IMR-90 (cell line): ENCODE measurements at regions not wholly inside any gene's neighbourhood (a gene's known extent, or its start where the extent isn't known, plus 50 kb on each side); places are given as distances from the start of the nearest gene placed in this dataset.

Experiments
- ATAC-seq: fragments of 200-7000 bp; cut with Tn5 transposase; 2 replicates; pipeline ENCODE4 v1.9.1; 2020; ENCODE audit warnings: low read depth, mild to moderate bottlenecking, moderate library complexity
- BruUV-seq: library from RNA; stranded (reverse); fragments of 400-500 nt; replicated peaks from 2 replicates; lab custom pipeline; 2021; lab: Mats Ljungman, UMichigan
- CTCF ChIA-PET: fragments of 300-600 bp; formaldehyde crosslinking; extraction: SDS; loops from one replicate; lab custom pipeline; 2021; ENCODE audit warnings: antibody characterized with exemption; lab: Yijun Ruan, JAX
- POLR2A ChIA-PET: fragments of 300-600 bp; sonication (Branson Sonifier 250); formaldehyde crosslinking; loops from one replicate; lab custom pipeline; 2022; ENCODE audit warnings: antibody characterized with exemption; ENCODE audit not compliant: unreplicated experiment; lab: Charles Lee
- DNase-seq: peaks from one replicate; pipeline ENCODE4 v3.0.0; 2013
- H2AFZ ChIP-seq: replicated peaks from 2 replicates; pipeline ENCODE3; 2013; ENCODE audit warnings: low read length, mild to moderate bottlenecking; ENCODE audit not compliant: poor library complexity
- H2AK5ac ChIP-seq: 2 replicates; pipeline ENCODE4 v1.6.1; 2013; ENCODE audit warnings: low read depth, low read length, inconsistent platforms
- H2AK9ac ChIP-seq: replicated peaks from 2 replicates; pipeline ENCODE3; 2013; ENCODE audit warnings: mild to moderate bottlenecking, low read depth, low read length, moderate library complexity; ENCODE audit not compliant: poor library complexity
- H2BK120ac ChIP-seq: 2 replicates; pipeline ENCODE4 v1.6.1; 2013; ENCODE audit warnings: low read depth, low read length, inconsistent platforms
- H2BK15ac ChIP-seq: 3 replicates; pipeline ENCODE4 v1.6.1; 2013; ENCODE audit warnings: low read depth, low read length, inconsistent platforms
- H2BK20ac ChIP-seq: 2 replicates; pipeline ENCODE4 v1.6.1; 2013; ENCODE audit warnings: low read depth, mild to moderate bottlenecking, inconsistent platforms, low read length, moderate library complexity
- H2BK5ac ChIP-seq: 2 replicates; pipeline ENCODE4 v1.6.1; 2013; ENCODE audit warnings: mild to moderate bottlenecking, low read depth, low read length, inconsistent platforms; ENCODE audit not compliant: poor library complexity, severe bottlenecking
- H3K14ac ChIP-seq: replicated peaks from 2 replicates; pipeline ENCODE4 v1.6.1; 2013; ENCODE audit warnings: low read depth, low read length, inconsistent platforms
- H3K18ac ChIP-seq: 2 replicates; pipeline ENCODE4 v1.6.1; 2013; ENCODE audit warnings: low read depth, low read length, control low read depth
- H3K23ac ChIP-seq: 2 replicates; pipeline ENCODE4 v1.6.1; 2013; ENCODE audit warnings: low read depth, low read length, inconsistent platforms
- H3K27ac ChIP-seq: 2 replicates; pipeline ENCODE4 v1.5.1; 2013; ENCODE audit warnings: mild to moderate bottlenecking, control low read depth, low read length; ENCODE audit not compliant: insufficient read depth
- H3K27me3 ChIP-seq: 2 replicates; pipeline ENCODE4 v1.6.1; 2013; ENCODE audit warnings: low read length; ENCODE audit not compliant: control insufficient read depth, insufficient read depth
- H3K36me3 ChIP-seq: 2 replicates; pipeline ENCODE4 v1.6.1; 2013; ENCODE audit warnings: low read length, mixed read lengths; ENCODE audit not compliant: control insufficient read depth, insufficient read depth
- H3K4ac ChIP-seq: 2 replicates; pipeline ENCODE4 v1.6.1; 2013; ENCODE audit warnings: low read depth, low read length, inconsistent platforms
- H3K4me1 ChIP-seq: 2 replicates; pipeline ENCODE4 v1.6.1; 2013; ENCODE audit warnings: low read length, mixed read lengths; ENCODE audit not compliant: control insufficient read depth, insufficient read depth
- H3K4me2 ChIP-seq: 2 replicates; pipeline ENCODE4 v1.6.1; 2013; ENCODE audit warnings: low read depth, mild to moderate bottlenecking, control low read depth, low read length, moderate library complexity
- H3K4me3 ChIP-seq: 2 replicates; pipeline ENCODE4 v1.5.1; 2013; ENCODE audit warnings: low read depth, mild to moderate bottlenecking, control low read depth, low read length, moderate library complexity; ENCODE audit not compliant: insufficient read depth
- H3K56ac ChIP-seq: 2 replicates; pipeline ENCODE4 v1.6.1; 2013; ENCODE audit warnings: low read length, inconsistent platforms; ENCODE audit not compliant: insufficient read depth; ENCODE audit errors: extremely low read depth
- H3K79me1 ChIP-seq, 2 experiments: 2 replicates each; pipeline ENCODE4 v1.6.1; 2013; ENCODE audit warnings: low read length in 2 of 2, inconsistent platforms in 1 of 2, low read depth in 1 of 2
- H3K9ac ChIP-seq: 2 replicates; pipeline ENCODE4 v1.6.1; 2013; ENCODE audit warnings: low read depth, low read length, control low read depth
- H3K9me1 ChIP-seq: 2 replicates; pipeline ENCODE4 v1.6.1; 2013; ENCODE audit warnings: low read length, inconsistent platforms; ENCODE audit not compliant: insufficient read depth
- H3K9me3 ChIP-seq: 2 replicates; pipeline ENCODE4 v1.6.1; 2013; ENCODE audit warnings: low read length; ENCODE audit not compliant: control insufficient read depth, insufficient read depth
- H4K20me1 ChIP-seq: 2 replicates; pipeline ENCODE4 v1.6.1; 2013; ENCODE audit warnings: low read length, inconsistent platforms; ENCODE audit not compliant: insufficient read depth
- H4K5ac ChIP-seq: 2 replicates; pipeline ENCODE4 v1.6.1; 2013; ENCODE audit warnings: mild to moderate bottlenecking, low read depth, low read length, control low read depth
- H4K8ac ChIP-seq, 2 experiments: 2 replicates each; pipeline ENCODE4 v1.6.1; 2013; ENCODE audit warnings: low read depth in 2 of 2, low read length in 2 of 2, control low read depth in 1 of 2, inconsistent platforms in 1 of 2
- H4K91ac ChIP-seq: 2 replicates; pipeline ENCODE4 v1.6.1; 2013; ENCODE audit warnings: low read depth, low read length, inconsistent platforms; ENCODE audit not compliant: insufficient read depth
- CEBPB ChIP-seq: IDR thresholded peaks from 2 replicates; pipeline ENCODE4 v1.6.1; 2012; ENCODE audit warnings: low read depth, low read length, improper control_type of control experiment
- CTCF ChIP-seq: conservative IDR thresholded peaks from 2 replicates; pipeline ENCODE4 v1.5.1; 2012; ENCODE audit warnings: mild to moderate bottlenecking, low read depth, low read length, improper control_type of control experiment
- ELK1 ChIP-seq: fragments of 150-350 bp; IDR thresholded peaks from 2 replicates; pipeline ENCODE4 v1.6.1; 2016; ENCODE audit warnings: low read depth, mild to moderate bottlenecking, low read length, moderate library complexity, borderline replicate concordance
- FOS ChIP-seq: fragments of 150-350 bp; IDR thresholded peaks from 2 replicates; pipeline ENCODE4 v1.6.1; 2016; ENCODE audit warnings: low read depth, low read length
- MAFK ChIP-seq: IDR thresholded peaks from 2 replicates; pipeline ENCODE4 v1.6.1; 2012; ENCODE audit warnings: low read depth, low read length, improper control_type of control experiment
- MAZ ChIP-seq: IDR thresholded peaks from 2 replicates; pipeline ENCODE4 v1.6.1; 2012; ENCODE audit warnings: low read depth, mild to moderate bottlenecking, low read length, improper control_type of control experiment, moderate library complexity, borderline replicate concordance
- NFE2L2 ChIP-seq: fragments of 150-350 bp; IDR thresholded peaks from 2 replicates; pipeline ENCODE4 v1.6.1; 2016; ENCODE audit warnings: low read depth, mild to moderate bottlenecking, low read length
- SMC3 ChIP-seq: fragments of 150-350 bp; IDR thresholded peaks from 2 replicates; pipeline ENCODE4 v1.6.1; 2016; ENCODE audit warnings: low read depth, mild to moderate bottlenecking, antibody characterized with exemption, low read length, moderate library complexity
- WGBS, 2 experiments: methylation state at CpG; one replicate each; pipeline versions ENCODE4 v1.1.5 to v1.1.7; 2013; ENCODE audit warnings: missing lambda C conversion rate in 2 of 2; ENCODE audit not compliant: insufficient read length in 1 of 2; ENCODE audit errors: extremely low coverage in 2 of 2; 5-methylcytosine and 5-hydroxymethylcytosine counted together
- dilution Hi-C: fragments of 300-500 bp; cut with HindIII; formaldehyde crosslinking; loops from one replicate; pipeline ENCODE4 v1.14.3; 2018; ENCODE audit warnings: low sequenced_read_pairs; ENCODE audit not compliant: unreplicated experiment
- in situ Hi-C: fragments of 300-500 bp; cut with MboI; formaldehyde crosslinking; loops from 3 replicates; pipeline ENCODE4 v1.14.3; 2019; ENCODE audit warnings: low sequenced_read_pairs, inconsistent platforms, mixed read lengths
- intact Hi-C: fragments of 100-400 bp; cut with micrococcal nuclease; formaldehyde crosslinking; loops from 2 replicates; pipeline ENCODE4 v1.10.0; 2022

- no peak overlapping the region for H2AK9ac ChIP-seq
- no peaks in the 10 kb centered on the region for H3K9me3 ChIP-seq
- TF ChIP-seq CEBPB (no peak), MAZ (no peak), NFE2L2 (no peak), MAFK (no peak), FOS (no peak), SMC3 (no peak), CTCF (no peak), ELK1 (no peak)
- H4K5ac ChIP-seq = peak overlapping the region; percentile 65; the same call in 1 of the 2 replicates
- no peaks in the 10 kb centered on the region for H3K36me3 ChIP-seq
- H3K23ac ChIP-seq = peak overlapping the region; percentile 53; the same call in 1 of the 2 replicates
- no peak overlapping the region for H3K4me3 ChIP-seq
- peak overlapping the region; percentile 1; the same call in 1 of the 2 replicates for H3K56ac ChIP-seq
- H3K9me1 ChIP-seq = no peaks in the 10 kb centered on the region
- in situ Hi-C loops (no loop called here), intact Hi-C loops (no loop called here), dilution Hi-C loops (no loop called here)
- no peaks in the 10 kb centered on the region for H3K27me3 ChIP-seq
- peak overlapping the region in 1 of 2 experiments; percentile 82; a peak in 2 of 4 replicates for H4K8ac ChIP-seq
- DNase-seq (peak; percentile 75), ATAC-seq (peak; percentile 71)
- peak overlapping the region; percentile 51; the same call in 1 of the 3 replicates for H2BK15ac ChIP-seq
- H2BK20ac ChIP-seq = peak overlapping the region; percentile 85; the same call in 1 of the 2 replicates
- H2BK120ac ChIP-seq = peak overlapping the region; percentile 84
- H3K4ac ChIP-seq = peak overlapping the region; percentile 76; the same call in 1 of the 2 replicates
- H2AK5ac ChIP-seq = no peak overlapping the region
- peak overlapping the region; percentile 86; the same call in 1 of the 2 replicates for H3K18ac ChIP-seq
- H3K9ac ChIP-seq = no peak overlapping the region
- WGBS, 2 experiments = no CpG with 5 or more reads among the region's 1 CpG
- ChIA-PET POLR2A (no interaction called here), CTCF (no interaction called here)
- no peaks in the 10 kb centered on the region; the same call in 1 of the 2 replicates for H3K4me1 ChIP-seq
- H2BK5ac ChIP-seq = peak overlapping the region; percentile 99
- peak overlapping the region; percentile 77; the same call in 1 of the 2 replicates for H3K14ac ChIP-seq
- peak overlapping the region; percentile 47; the same call in 1 of the 2 replicates for H3K4me2 ChIP-seq
- no peak overlapping the region for H2AFZ ChIP-seq
- H3K79me1 ChIP-seq = no peaks in the 10 kb centered on the region
- no TSS peak for BruUV-seq
- no peak overlapping the region for H3K27ac ChIP-seq
- H4K20me1 ChIP-seq = no peaks in the 10 kb centered on the region
- peak overlapping the region; percentile 62; the same call in 1 of the 2 replicates for H4K91ac ChIP-seq
Observed at GRCh38 chr9:79220666-79221065, 351.1 kb upstream of the TLE4 start.
